ENCODE measurements at regions not wholly inside any gene's neighbourhood (a gene's known extent, or its start where the extent isn't known, plus 50 kb on each side); places are given as distances from the start of the nearest gene placed in this dataset.

GRCh38 chr5:163595932-163596607 lies 90.7 kb downstream of the MAT2B start:
- WGBS, 2 donors: 76 to 79% methylated on average over 6 of the region's 6 CpGs

DNA sequence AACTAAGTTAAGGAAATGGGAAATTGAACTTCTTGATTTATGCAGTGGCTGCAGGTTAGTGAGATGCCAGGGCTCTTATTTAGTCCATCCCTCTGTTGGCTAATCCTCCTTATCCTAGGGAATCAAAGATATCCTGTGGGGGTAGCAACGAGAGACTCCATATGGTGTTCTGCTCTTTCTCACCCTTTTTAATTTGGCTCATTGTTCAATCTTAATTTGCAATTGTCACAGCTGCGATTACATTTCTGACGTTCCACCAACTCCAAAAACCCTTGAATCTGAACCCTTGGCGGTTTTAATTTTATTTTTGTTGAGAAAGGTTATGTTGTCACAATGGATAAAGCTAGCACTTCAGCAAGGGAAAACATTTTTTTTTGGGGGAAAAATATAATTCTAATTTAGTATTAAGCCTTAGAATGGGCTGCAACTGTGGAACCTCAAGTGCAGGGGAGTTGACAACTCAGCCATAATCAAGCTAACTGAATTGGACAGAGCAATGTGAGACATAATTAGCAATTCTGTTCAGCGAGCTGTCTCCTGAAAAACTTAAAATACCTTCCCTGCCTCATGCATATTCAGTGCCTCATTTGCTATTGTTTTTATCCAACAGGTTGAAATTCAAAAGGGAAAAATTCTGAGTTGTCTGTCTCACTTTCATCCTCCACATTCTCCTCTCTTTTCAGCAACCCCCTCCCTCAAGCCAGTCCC lies 91.3 kb downstream of the MAT2B start:
- Histone ChIP-seq H3K9me3 (no peaks in the 10 kb centered on the region), H3K27me3 (no peaks in the 10 kb centered on the region), H3K4me3 (replicated peaks in 1 of 3) (no peak overlapping the region), H3K36me3 (no peaks in the 10 kb centered on the region), H3K4me1 (no peaks in the 10 kb centered on the region), H3K27ac (no peak overlapping the region)
- intact Hi-C loops (cut with DNase I): no loop called here
- TF ChIP-seq POLR2A (IDR thresholded peaks at IDR 0.05) (no peak), CTCF (IDR thresholded peaks at IDR 0.05) (no peak)
- 61 to 74% methylated on average over 5 of the region's 5 CpGs for WGBS, 2 donors
- no peak for DNase-seq

More at GRCh38 chr5:163595932-163596607, 90.7 kb downstream of the MAT2B start:
- Histone ChIP-seq H3K36me3 (no peaks in the 10 kb centered on the region), H3K27me3 (no peaks in the 10 kb centered on the region), H3K9me3 (no peaks in the 10 kb centered on the region), H3K4me3 (replicated peaks in 1 of 3) (no peak overlapping the region), H3K27ac (no peak overlapping the region), H3K4me1 (no peaks in the 10 kb centered on the region)
- no peak for DNase-seq
- no peak for TF ChIP-seq CTCF (IDR thresholded peaks at IDR 0.05)
- TF ChIP-seq POLR2A (IDR thresholded peaks at IDR 0.05): no peak
- intact Hi-C loops (cut with DNase I): no loop called here

GRCh38 chr5:163604013-163604412 lies 98.6 kb downstream of the MAT2B start:
- no peaks in the 10 kb centered on the region for H3K27me3 ChIP-seq
- DNase-seq: no peak
- TF ChIP-seq CTCF (IDR thresholded peaks at IDR 0.05) (no peak), POLR2A (IDR thresholded peaks at IDR 0.05) (no peak)
- H3K9me3 ChIP-seq: no peaks in the 10 kb centered on the region
- intact Hi-C loops (cut with DNase I): no loop called here
- WGBS, 2 donors: 27 to 32% methylated on average over 4 of the region's 4 CpGs
- H3K4me1 ChIP-seq: no peaks in the 10 kb centered on the region
- no peak overlapping the region for H3K27ac ChIP-seq
- H3K4me3 ChIP-seq (replicated peaks in 1 of 3): no peak overlapping the region
- H3K36me3 ChIP-seq: no peaks in the 10 kb centered on the region

DNA sequence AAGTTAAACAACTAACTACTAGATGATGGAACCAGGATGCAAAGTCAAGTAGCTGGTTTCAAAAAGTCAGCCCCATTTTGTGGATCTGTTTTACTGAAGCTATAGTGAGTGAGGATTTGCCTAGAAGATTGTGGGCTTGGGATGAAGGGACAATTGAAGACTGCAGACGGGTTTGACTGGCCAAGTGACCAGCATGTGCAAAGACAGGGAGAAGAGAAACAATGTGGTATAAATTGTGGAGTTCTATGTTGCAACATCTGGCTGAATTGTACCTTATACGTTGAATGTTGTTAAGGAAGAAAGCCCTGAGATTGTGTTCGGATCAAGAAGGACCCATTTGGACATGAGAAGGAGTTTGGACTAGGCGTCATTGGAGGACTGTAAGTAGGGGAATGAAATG lies 101.8 kb downstream of the MAT2B start:
- H3K4me1 ChIP-seq: no peaks in the 10 kb centered on the region
- H3K27ac ChIP-seq: no peak overlapping the region
- H3K36me3 ChIP-seq: no peaks in the 10 kb centered on the region
- no peaks in the 10 kb centered on the region for H3K27me3 ChIP-seq
- H3K4me3 ChIP-seq (replicated peaks in 1 of 3): no peak overlapping the region
- 91 to 92% methylated on average over 4 of the region's 4 CpGs for WGBS, 2 donors
- TF ChIP-seq CTCF (IDR thresholded peaks at IDR 0.05) (no peak), POLR2A (IDR thresholded peaks at IDR 0.05) (no peak)
- no peaks in the 10 kb centered on the region for H3K9me3 ChIP-seq
- intact Hi-C loops (cut with DNase I): no loop called here
- no peak for DNase-seq

GRCh38 chr5:163608621-163609020 lies 103.2 kb downstream of the MAT2B start:
- Histone ChIP-seq H3K4me3 (replicated peaks in 1 of 3) (no peak overlapping the region), H3K9me3 (no peaks in the 10 kb centered on the region), H3K4me1 (no peaks in the 10 kb centered on the region), H3K36me3 (no peaks in the 10 kb centered on the region), H3K27ac (no peak overlapping the region), H3K27me3 (no peaks in the 10 kb centered on the region)
- no peak for DNase-seq
- intact Hi-C loops (cut with DNase I): no loop called here
- TF ChIP-seq CTCF (IDR thresholded peaks at IDR 0.05) (no peak), POLR2A (IDR thresholded peaks at IDR 0.05) (no peak)

All from thyroid gland (tissue), 4 donors.